BJ (cell line): ENCODE measurements at regions not wholly inside any gene's neighbourhood (a gene's known extent, or its start where the extent isn't known, plus 50 kb on each side); places are given as distances from the start of the nearest gene placed in this dataset.

Experiments
- CTCF ChIA-PET: fragments of 350-600 bp; formaldehyde crosslinking; extraction: SDS; loops from one replicate; lab custom pipeline; 2021; ENCODE audit warnings: antibody characterized with exemption, inconsistent platforms; lab: Yijun Ruan, JAX
- POLR2A ChIA-PET: fragments of 300-600 bp; sonication (Branson Sonifier 250); formaldehyde crosslinking; extraction: SDS; loops from one replicate; lab custom pipeline; 2021; ENCODE audit warnings: antibody characterized with exemption; lab: Charles Lee
- DNase-seq: peaks from one replicate; pipeline ENCODE4 v3.0.0-alpha.2; 2011; ENCODE audit warnings: low read depth
- H3K27me3 ChIP-seq: 2 replicates; pipeline ENCODE4 v1.6.0; 2011; ENCODE audit warnings: low read length; ENCODE audit not compliant: control insufficient read depth, insufficient read depth
- H3K36me3 ChIP-seq: 2 replicates; pipeline ENCODE4 v1.5.1; 2011; ENCODE audit warnings: low read length; ENCODE audit not compliant: control insufficient read depth, insufficient read depth
- H3K4me3 ChIP-seq: 2 replicates; pipeline ENCODE4 v1.5.1; 2011; ENCODE audit warnings: low read depth, mild to moderate bottlenecking, control low read depth, low read length
- CTCF ChIP-seq: IDR thresholded peaks from 2 replicates; pipeline ENCODE4 v1.5.1; 2011; ENCODE audit warnings: low read depth, mild to moderate bottlenecking, control low read depth, inconsistent platforms, low read length, moderate library complexity; ENCODE audit not compliant: insufficient read depth

- H3K27me3 ChIP-seq: 0 out of 2 replicates have a peak, but pooled peaks cover 1% of the 10 kb centered on the region
- H3K36me3 ChIP-seq: no peaks in the 10 kb centered on the region
- DNase-seq: no peak
- H3K4me3 ChIP-seq: no peak overlapping the region
- ChIA-PET CTCF (interaction anchor here (0.7 kb wide), 1 partner anchor 12 kb away, joined by 3 read pairs; no protein-coding TSS in a partner anchor), POLR2A (no interaction called here)
- TF ChIP-seq CTCF: no peak
Observed at GRCh38 chr6:27066381-27066780, 181.1 kb upstream of the PRSS16 start.

GRCh38 chr6:27066802-27067201, 180.7 kb upstream of the PRSS16 start:
- Histone ChIP-seq H3K36me3 (no peaks in the 10 kb centered on the region), H3K4me3 (no peak overlapping the region), H3K27me3 (0 out of 2 replicates have a peak, but pooled peaks cover 1% of the 10 kb centered on the region)
- DNase-seq: no peak
- ChIA-PET POLR2A (no interaction called here), CTCF (interaction anchor here (0.7 kb wide), 1 partner anchor 12 kb away, joined by 3 read pairs; no protein-coding TSS in a partner anchor)
- no peak for TF ChIP-seq CTCF

- no peak for DNase-seq
- Histone ChIP-seq H3K36me3 (no peaks in the 10 kb centered on the region), H3K27me3 (no peaks in the 10 kb centered on the region), H3K4me3 (no peak overlapping the region)
- TF ChIP-seq CTCF: no peak
- POLR2A ChIA-PET: no interaction called here
- CTCF ChIA-PET: interaction anchor here (1.5 kb wide), 1 partner anchor 18 kb away, joined by 3 read pairs; no protein-coding TSS in a partner anchor
Observed at GRCh38 chr6:27073441-27073840, 174.1 kb upstream of the PRSS16 start.

GRCh38 chr6:27076116-27076515, 171.4 kb upstream of the PRSS16 start:
- no peak for DNase-seq
- TF ChIP-seq CTCF: no peak
- ChIA-PET CTCF (no interaction called here), POLR2A (no interaction called here)
- no peak overlapping the region for H3K4me3 ChIP-seq
- no peaks in the 10 kb centered on the region for H3K36me3 ChIP-seq
- no peaks in the 10 kb centered on the region for H3K27me3 ChIP-seq

GRCh38 chr6:27078734-27079357, 168.7 kb upstream of the PRSS16 start:
- ChIA-PET POLR2A (no interaction called here), CTCF (interaction anchor here (0.9 to 3.4 kb wide), 14 partner anchors 12 to 483 kb away, joined by 3 to 22 read pairs (median 4); no protein-coding TSS in a partner anchor)
- peak overlapping the region; percentile 14 for H3K4me3 ChIP-seq
- H3K27me3 ChIP-seq: no peaks in the 10 kb centered on the region
- DNase-seq: peak; percentile 4
- no peaks in the 10 kb centered on the region for H3K36me3 ChIP-seq
- TF ChIP-seq CTCF: peak; percentile 67
